Iris pigment epithelial cell (primary cell): ENCODE measurements at regions not wholly inside any gene's neighbourhood (a gene's known extent, or its start where the extent isn't known, plus 50 kb on each side); places are given as distances from the start of the nearest gene placed in this dataset.
A peak's percentile ranks its signal among the peaks of the same experiment; 100 is the strongest.
"Not testable (repeated sequence)": the region's sequence is repeated elsewhere in the genome, so short reads cannot be mapped to it uniquely, and the experiment has no call there.

Source experiments
- DNase-seq: peaks from one replicate; pipeline ENCODE4 v3.0.0-alpha.2; 2011; ENCODE audit warnings: low read depth

GRCh38 chr6:72457738-72458137, 164.1 kb upstream of the KCNQ5 start:
- no peak for DNase-seq

- no peak for DNase-seq
Observed at GRCh38 chr6:72458521-72458920, 163.3 kb upstream of the KCNQ5 start.

DNA sequence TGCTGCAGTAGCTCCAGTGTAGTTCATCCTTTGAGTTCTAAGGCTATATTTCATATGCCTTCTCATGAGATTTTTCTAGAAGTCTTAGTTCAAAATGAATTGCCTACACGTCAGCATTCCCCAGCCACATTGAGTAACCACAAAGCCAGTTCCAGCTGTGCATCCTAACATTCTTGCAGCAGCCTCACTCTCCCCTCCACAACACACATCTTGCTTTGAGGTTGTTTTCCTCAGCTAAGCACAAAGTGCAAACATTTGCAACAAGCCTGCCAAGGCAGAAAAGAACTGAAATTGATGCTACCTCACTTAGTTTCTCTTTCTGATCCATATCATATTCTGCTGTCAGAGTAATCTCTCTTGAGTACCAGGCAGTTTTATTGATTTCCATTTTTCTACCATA, 160.7 kb upstream of the KCNQ5 start:
- DNase-seq: peak; percentile 34

GRCh38 chr6:72464246-72464645, 157.6 kb upstream of the KCNQ5 start:
- DNase-seq: no peak

- DNase-seq: peak; percentile 74
Observed at GRCh38 chr6:72464791-72465691, 156.8 kb upstream of the KCNQ5 start.

GRCh38 chr6:72466471-72466870, 155.4 kb upstream of the KCNQ5 start:
- DNase-seq: no peak

GRCh38 chr6:72466971-72467566, 154.8 kb upstream of the KCNQ5 start:
- DNase-seq: no peak

GRCh38 chr6:72469406-72469983, 152.4 kb upstream of the KCNQ5 start:
- not testable (repeated sequence) for DNase-seq

DNA sequence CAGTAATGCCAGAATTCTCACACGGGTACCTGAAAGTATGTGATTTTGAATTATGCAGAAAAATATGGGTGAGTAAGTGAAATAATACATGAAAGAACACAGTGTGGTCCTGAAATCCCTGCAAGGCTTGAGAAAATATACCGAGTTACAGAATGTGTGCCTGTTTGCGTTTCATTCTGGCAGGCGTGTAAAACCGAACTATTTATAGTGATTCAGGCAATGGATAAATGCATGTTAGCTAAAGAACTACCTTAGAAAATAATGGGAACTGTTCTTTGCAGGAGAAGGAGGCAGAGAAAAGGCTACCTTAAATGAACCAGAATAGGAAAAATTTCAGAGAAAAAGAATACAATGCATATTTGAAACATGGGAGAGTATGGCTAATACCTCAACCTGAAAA, 145.8 kb upstream of the KCNQ5 start:
- DNase-seq: no peak

DNA sequence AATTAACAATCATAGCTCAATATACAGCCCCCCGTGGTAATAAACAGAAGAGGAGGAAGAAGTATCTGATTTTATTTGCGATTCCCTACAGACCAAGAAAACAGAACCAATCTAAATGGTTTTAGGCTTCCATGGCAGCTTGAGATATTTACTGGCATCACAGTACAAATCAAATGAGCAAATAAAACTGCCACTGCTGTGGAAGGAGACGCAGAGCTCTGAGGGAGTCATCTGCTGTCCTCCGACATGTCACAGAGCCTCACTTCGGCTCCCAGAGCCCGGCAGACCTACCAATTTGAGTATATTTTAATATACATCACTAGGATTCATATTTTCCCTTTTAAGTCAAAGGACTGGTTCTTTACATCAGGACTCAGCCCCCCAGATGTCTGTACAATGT, 145.2 kb upstream of the KCNQ5 start:
- DNase-seq: no peak

DNA sequence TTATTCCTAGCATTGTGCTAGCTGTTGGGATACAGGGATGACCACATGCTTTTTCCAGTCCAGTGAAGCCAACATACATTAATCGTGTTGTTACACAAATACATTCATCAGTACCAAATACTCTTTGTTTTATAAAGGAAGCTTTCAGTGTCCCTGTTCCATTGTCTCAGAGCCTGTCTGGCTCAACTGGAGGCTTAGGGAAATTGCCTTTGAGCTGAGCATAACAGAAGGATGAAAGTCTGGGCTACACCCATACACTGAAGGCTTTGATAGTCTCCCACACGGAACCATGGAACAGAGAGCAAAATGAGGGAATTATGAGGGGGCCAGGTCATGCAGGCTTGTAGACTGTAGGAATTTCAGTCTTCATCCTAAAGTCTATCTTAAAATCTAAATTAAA, 126.4 kb upstream of the KCNQ5 start:
- DNase-seq: no peak

GRCh38 chr6:72497186-72497585, 124.7 kb upstream of the KCNQ5 start:
- DNase-seq: no peak

DNA sequence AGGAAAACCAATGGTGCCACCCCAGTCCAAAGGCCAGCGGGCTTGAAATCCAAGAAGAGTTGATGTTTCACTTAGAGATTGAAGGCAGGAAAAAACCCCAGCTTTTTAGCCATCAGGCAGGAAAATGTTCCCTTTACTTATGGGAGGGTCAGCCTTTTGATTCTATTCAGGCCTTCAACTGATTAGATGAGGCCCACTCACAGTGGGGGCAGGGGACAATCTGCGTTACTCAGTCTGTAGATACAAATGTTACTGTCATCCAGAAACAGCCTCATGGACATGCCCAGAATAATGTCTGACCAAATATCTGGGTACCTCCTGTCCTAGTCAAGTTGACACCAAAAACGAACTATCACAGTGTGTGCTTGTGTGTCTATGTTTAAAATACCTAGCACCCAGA, 121.2 kb upstream of the KCNQ5 start:
- no peak for DNase-seq

- no peak for DNase-seq
Observed at GRCh38 chr6:72504406-72504805, 117.5 kb upstream of the KCNQ5 start.

- no peak for DNase-seq
Observed at GRCh38 chr6:72505446-72505845, 116.4 kb upstream of the KCNQ5 start.

DNA sequence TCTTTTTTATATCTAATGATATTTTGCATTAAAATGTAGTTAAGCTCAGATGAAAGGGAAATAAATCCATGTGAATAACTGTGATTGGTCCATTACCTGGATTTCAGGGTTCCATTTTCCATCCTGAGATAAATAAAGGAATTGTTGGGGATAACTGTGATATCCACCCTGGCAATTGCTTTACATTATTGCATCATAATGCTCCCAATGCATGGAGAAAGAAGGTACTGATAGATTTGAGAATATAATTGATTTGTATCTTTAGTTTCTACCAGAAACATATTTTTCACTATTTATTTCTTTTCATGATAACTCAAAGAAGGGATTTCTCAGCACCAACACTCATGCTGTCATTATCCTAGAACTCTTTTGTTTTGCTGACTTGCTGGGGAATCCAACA, 102.0 kb upstream of the KCNQ5 start:
- no peak for DNase-seq

DNA sequence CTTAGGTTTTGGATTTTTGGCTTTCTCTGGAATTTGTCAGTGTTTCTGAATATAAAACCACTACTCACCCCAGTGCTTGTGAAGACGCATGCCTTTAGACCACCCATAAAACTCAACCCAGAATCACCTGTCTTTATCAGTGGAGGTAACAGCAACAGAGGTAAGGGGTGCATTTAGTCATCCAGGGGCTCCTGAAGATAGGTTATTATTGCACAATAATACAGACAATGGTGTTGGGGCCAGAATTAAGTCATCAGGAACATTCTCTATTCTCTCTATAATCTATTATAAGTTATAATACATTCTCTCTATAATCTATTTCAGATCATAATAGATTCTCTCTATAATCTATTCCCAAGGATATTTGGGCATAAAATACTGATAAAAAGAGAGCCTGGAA, 100.2 kb upstream of the KCNQ5 start:
- no peak for DNase-seq

DNA sequence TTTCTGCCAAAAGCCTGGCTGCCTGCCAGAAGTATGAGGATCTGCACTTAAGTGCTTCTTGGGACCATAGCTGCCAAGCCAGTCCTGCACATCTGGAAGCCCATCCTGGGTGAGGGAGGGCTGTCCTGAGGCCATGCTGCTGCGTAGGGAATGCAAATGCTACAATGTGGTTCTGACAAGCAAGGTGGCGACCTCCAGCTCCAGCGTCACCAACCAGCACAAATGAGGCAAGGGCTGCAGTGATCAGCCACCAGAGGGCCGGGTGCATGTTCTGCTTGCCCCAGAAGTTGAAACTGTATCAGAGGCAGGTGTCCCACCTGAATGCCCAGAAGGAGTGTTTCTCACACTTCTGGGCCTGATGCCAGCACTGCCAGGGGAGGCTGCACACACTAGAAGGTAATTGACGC, 99.1 kb upstream of the KCNQ5 start:
- peak; percentile 1 for DNase-seq

- DNase-seq: no peak
Observed at GRCh38 chr6:72524011-72524645, 97.7 kb upstream of the KCNQ5 start.

DNA sequence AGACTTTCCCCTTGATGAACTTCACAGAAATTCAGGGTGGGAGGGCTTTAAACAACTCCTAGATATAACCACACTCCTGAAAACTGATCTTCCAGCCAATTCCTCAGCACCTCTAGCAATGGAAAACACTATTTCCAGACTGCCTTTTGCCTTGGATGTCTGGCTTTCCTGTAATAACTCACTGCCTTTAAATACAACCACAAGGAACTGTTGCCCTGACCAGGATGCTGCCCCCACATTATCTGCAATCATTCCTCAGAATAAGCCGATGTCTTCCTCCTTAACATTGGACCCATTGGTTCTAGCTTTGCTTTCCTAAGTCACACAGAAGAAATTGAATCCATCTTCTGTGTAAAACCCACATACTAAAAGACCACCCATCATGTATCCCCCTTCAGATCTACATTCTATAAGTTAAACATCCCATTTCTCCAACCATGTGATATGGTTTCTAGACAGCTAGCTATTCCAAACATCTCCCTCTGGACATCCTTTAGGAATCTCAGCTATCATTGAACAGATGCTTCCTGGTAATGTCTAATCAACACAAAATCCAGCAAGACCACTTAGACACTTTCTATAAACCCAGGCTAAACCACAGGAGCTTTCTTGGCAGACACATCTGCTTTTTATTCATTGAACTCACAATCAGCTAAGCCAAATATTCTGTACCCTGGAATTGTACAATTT, 95.9 kb upstream of the KCNQ5 start:
- peak; percentile 6 for DNase-seq

GRCh38 chr6:72530152-72530551, 91.7 kb upstream of the KCNQ5 start:
- no peak for DNase-seq

DNA sequence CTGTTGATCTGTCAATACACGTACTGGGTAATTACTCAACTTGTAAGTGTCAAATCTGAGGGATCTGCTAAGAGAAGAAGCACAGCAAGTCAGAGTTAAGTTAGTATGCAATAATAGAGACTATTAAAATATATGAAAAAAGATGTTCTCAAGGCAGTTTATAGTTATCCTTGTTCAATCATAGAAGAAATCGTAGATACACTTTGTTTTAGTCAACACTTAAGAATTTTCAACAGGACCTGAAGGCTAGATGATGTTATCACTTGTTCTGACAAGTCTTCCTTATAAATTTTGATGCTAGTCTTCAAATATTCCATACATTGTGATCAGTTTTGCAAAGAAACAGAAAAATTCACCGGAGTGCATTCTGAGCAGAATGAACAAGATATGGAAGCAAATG, 91.1 kb upstream of the KCNQ5 start:
- DNase-seq: no peak
